NCI-H128 (cell line): ENCODE measurements at regions not wholly inside any gene's neighbourhood (a gene's known extent, or its start where the extent isn't known, plus 50 kb on each side); places are given as distances from the start of the nearest gene placed in this dataset.
"Not testable (repeated sequence)": the region's sequence is repeated elsewhere in the genome, so short reads cannot be mapped to it uniquely, and the experiment has no call there.

Experiments used
- DNase-seq: peaks from one replicate; lab custom pipeline; 2025; ENCODE audit not compliant: unreplicated experiment; lab: John Stamatoyannopoulos, UW

DNA sequence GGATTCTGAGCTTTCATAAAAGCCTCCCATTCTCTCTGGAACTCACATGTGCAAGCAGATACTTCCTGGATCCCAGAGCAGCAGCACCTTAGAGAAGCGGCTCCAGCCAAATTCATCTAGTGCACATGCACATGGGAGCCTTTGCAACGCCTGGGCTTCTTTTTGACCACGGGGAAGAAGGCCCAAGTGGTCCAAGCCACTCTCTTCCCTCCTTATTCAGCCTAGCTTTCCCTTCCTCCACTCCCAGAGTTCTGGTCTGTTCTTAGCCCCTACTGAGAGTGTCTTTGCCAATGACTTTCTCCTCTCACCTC lies 118.7 kb downstream of the ZNF365 start:
- no peak for DNase-seq

DNA sequence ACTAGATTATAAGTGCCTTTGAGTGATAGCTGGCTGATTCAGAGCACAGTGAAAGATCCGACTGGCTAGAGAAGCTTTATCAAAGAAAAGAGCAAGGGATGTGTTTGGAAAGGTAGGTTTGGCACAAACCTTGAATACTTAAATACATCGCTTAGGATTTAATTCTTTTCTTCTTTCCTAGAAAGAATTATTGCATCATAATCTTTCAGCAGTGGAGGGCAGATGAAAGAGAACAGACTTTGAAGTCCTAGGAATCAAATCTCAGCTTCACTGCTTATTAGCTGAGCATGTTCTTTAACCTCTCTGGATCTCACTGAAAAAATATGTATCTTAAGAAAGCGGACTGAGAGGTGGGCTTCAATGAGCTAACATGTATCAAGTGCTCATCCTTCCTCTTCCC lies 122.8 kb downstream of the ZNF365 start:
- DNase-seq = no peak

DNA sequence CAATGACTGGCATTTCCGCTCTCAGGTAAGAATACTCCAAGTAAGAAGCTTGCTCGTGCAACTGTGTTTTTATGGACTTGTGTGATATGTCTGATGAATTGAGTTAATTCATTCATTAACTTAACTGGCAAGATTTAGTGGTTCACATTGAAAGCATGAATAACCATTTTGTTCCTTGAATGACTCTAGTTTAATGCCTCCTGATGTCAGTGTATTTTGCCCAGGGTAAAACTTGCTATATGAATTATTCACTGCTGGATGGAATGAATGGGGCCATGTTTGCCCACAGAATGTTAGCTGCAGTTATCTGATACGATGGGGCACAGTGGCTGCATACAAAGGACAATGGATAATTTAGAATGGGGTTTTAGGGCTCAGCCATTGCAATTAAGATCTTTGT lies 124.1 kb downstream of the ZNF365 start:
- DNase-seq = no peak

DNA sequence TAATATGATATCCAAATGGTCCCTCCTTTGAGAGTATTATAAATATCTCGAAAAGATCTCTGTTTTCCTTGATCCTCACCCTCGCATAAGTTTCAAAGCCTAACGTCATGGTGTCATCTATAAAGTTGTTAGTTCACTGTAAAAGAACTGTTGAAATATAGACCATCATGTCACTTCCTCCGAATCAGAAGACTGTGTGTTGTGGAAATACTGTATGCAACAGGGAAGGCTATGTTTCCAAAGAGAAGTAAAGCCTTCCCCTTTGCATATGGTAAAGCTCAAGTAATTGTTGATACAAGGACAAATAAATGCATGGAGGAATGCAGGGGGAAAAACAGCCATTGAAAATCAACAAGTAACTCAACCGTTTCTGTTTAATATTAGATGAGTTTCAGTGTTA lies 125.9 kb downstream of the ZNF365 start:
- DNase-seq = not testable (repeated sequence)

DNA sequence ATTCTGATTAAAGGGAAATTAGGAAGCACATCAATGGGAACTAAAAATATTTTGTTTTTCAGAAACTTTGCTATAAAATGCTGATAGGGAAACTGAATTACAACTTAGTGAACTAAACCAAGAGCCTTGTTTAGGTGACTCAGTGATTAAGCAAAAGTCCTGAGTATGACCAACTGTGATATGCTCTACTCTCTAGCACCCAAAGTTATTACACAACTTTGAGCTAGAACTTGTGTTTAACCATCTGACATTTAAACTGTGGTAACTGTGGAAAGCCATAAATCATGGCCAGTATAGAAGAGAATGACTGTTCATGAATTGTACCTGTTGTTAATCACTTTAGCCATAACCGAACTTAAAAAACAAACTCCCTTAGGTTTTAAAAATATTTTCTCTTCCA lies 127.4 kb downstream of the ZNF365 start:
- DNase-seq = no peak

DNA sequence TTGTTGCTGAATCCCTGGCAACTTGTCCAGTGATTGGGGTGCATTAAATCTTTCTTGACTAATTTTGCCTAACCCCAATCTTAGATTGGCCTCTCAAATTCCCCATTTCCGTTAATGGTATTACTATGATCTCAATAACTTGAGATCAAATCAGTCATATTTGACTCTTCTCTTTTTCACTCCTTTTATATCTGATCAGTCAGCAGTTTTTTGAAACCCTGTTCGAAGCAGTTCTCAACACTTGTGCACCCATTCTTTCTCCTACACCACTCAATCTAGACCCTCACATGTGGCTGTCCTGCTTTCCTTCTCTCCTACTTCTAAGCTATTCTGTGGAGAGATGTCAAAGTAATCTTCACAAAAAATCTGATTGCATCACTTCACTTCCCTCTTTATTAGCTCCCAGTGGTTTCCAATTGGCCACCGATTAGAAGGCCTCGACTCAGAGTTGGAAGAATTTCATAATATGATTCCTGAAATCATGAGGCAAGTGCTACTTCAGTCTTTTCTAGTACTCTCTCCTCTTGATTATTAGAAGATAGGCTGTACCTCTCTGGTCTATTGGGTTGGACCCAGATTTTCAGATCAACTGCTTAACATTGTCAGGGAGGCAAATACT lies 128.9 kb downstream of the ZNF365 start:
- no peak for DNase-seq

DNA sequence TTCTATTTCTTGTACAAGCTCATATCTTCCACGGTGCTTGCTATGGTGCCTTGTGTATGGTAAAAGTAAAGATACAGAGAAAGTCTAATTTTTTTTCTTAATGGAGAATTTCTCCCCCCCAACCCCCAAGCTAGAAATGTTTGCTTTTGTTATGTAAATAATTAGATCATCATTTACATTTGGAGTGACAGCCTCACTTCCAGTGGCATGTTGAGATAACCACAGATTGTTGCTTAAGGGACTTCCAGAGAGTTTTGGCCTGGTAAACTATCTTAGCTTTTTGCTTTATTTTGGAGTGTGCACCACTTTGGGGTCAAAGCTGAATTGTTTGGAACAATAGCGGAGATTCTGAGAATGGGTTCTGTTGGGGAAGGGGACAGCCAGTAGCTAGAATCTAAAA lies 129.7 kb downstream of the ZNF365 start:
- DNase-seq = no peak

DNA sequence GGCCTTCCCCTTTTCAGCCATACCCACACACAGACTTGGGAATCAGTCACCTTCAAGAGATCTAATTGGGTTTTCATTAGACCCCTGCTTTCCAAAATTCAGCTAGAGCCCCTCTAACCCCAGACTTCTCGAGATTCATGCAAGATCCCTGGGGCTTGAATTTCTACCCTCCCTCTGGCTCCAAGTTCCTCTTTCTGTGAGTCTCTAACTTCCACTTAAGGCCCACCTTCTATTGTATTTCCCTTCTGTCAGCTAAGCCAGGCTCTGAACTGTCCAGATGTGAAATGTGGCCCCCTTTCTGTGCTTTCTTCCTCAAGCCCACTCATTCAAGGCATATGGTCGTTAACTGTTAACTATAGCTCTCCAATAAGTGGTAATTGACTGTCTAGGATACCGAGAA lies 132.2 kb downstream of the ZNF365 start:
- no peak for DNase-seq

DNA sequence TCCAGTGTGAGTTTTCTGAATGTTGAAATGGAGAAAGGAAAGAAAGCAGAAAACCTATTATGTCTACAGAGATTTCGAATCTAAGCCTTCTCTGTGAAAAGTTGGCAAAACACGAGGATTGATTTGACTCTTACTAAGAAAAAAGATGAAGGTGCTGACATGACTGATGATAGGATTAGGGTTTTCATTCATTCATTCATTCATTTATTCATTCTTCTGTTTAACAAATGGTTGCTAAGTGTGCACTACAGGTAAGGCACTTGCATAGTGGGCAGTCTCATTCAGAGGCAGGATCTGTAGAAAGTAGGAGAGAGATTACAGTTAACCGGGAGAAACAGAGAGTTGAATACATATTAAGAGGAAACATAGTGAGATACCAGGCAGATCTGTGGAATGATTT lies 137.1 kb downstream of the ZNF365 start:
- DNase-seq = no peak

DNA sequence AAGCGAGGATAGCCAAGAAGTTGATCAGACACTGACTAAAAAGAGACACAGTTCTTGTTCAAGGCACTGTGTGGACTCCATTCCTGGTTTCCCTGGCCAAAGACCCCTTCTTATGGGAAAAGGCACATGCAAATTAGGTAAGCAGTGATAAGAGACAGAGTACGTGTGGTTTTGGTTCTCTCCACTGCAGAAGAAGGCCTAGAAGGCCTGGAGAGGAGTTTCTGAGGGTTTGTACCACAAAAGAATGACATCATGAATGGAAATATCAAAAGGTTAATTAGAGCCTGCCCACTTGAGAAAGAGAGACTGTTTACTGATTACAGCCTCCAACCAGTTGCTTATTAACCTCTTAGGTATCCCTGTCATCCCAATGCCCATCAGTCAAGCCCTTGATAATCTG lies 137.5 kb downstream of the ZNF365 start:
- no peak for DNase-seq

DNA sequence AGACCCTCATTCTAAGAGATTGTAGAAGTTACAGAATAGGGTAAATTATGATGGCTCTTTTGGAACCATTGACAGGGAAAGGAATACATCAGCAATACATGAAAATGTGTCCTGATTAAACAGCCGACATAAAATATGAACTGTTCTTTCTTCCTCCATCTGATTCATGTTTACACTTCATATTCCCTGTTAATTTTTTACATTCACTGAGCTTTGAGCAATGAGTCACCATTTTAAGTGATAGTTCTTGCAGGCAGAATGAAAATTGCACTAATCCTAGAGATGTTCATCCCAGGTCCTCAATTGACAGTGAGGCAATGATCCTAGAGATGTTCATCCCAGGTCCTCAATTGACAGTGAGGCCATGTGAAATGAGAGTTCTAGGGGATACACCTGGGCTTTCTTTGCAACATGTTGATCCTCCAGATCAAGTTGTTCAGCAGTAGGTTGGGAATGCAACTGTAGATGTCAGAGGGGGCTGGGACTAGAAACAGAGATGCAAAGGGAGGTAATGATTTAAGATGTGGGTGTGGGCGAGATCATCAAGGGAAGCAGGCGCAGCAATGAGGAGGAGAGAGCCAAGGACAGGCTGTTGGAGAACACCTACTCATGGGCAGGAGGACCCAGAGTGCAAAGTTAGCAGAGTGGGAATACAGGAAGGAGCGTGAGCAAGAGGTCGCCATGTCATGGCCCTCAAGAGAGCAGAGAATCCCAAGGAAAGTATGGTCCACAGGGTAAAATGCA lies 138.7 kb downstream of the ZNF365 start:
- no peak for DNase-seq

DNA sequence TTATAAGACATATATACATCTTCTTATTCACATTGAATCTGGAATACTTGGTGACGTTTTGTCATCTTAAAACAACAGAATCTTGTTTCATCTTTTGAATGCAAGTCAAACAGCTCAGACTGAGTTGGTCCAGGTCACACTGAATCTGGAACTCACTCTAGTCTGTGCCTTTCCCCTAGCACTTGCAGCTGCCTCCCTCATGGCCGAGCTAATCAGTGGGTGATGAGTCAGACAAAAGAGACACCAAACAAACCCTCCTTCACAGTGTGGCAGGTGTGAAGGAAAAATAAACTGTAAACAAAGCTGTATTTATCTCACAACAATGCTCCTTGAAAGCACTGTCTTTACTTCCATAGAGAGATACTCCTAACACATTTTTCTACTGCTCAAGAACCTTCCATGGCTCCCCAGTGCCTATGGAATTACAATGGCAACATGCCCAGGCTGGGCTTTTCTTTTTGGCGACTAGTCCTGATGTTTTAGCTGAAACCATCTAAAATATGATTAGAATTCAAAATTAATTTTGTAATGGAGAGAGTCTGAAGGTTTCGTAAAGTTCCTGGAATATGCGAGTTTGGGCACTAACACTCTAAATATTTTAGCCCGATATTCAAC lies 140.0 kb downstream of the ZNF365 start:
- DNase-seq = no peak

DNA sequence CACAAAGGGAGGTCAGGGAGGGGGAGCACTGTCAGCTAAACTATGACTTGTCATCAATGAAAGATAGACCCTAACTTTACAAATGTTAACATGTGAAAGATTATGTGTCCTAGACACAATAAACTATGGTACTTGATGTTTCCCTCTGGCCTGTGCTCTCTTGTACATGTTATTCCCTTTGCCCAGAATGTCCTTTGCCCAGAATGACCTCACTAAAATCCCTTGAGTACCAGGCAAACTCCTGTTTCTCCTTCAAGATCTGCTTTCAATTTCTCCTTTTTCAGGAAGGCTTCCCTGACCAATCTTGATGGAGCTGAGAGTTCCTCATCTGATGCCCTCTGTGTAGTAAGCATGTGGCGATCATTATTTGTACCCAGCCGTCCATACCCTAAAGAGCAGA lies 143.1 kb downstream of the ZNF365 start:
- no peak for DNase-seq

DNA sequence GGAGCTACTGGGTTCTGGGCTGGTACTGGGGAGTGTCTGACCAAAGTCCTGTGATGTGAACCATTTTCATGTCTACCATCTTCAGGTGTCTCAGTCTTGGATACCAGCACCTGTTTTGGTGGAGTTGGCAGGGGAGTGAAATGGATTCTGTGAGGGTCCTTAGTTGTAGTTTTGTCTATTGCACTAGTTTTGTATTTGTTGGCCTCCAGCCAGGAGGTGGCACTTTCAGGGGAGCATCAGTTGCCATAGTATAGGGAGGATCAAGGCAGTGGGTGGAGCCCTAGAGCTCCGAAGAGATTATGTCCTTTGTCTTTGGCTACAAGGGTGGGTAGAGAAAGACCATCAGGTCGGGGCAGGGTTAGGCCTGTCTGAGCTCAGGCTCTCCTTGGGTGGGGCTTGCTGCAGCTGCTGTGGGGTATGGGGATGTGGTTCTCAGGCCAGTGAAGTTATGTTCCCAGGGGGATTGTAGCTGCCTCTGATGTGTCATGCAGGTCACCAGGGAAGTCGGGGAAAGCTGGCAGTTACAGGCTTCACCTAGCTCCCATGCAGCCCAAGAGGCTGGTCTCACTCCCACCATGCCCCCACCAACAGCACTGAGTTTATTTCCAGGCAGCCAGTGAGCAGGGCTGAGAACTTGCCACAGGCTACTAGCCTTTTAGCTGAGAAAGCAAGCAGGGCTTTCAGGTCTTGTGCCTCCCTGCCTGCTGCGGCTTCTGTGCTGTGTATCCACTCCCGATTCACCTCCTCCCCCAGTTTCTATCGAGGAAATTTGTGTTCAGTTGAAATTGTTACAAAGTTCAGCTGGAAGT lies 153.1 kb downstream of the ZNF365 start:
- no peak for DNase-seq

DNA sequence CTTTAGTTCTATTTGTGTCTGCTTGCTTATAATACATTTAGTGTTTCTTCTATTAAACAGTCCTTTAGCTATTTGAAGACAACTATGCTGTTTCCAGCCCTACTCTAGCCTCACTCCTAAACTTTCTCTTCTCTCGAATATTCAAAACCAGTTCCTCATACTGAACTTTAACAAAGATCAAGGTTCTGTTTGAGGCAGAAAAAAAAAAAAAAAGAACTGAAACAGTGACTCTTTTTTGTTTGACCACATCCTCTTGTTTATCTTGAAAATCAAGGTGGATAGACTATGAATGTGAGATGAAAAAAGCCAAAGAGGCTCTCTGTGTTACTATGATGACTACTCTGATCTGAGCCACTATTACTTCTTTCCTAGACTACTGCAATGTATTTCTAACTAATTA lies 154.3 kb downstream of the ZNF365 start:
- no peak for DNase-seq

DNA sequence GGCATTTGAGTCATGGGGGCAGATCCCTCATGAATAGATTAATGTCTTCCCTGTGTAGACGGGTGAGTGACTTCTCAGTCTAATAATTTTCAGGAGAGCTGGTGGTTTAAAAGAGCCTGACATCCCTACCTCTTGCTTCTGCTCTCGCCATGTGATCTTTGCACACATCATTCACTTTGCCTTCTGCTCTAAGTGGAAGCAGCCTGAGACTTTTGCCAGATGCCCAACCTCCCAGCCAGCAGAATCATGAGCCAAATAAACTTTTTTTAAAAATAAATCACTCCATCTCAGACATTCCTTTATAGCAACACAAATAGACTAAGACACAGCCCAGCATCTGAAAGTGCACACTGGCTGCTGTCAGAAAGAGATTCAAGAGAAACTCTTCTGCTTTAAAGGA lies 155.2 kb downstream of the ZNF365 start:
- no peak for DNase-seq

DNA sequence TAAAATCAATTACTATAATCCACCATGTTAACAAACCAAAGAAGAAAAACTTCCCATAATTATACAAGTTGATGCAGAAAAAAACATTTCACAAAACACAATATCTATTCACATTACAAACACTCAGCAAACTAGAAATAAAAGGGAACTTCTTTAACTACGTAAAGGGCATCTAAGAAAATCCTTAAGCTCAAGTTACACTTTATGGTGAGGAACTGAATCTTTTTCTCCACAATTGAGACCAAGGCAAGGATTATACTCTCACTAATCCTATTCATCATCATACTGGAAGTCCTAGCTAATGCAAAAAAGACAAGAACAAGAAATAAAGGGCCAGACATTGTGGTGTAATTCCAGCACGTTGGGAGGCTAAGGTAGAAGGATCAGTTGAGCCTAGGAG lies 159.9 kb downstream of the ZNF365 start:
- DNase-seq = no peak

DNA sequence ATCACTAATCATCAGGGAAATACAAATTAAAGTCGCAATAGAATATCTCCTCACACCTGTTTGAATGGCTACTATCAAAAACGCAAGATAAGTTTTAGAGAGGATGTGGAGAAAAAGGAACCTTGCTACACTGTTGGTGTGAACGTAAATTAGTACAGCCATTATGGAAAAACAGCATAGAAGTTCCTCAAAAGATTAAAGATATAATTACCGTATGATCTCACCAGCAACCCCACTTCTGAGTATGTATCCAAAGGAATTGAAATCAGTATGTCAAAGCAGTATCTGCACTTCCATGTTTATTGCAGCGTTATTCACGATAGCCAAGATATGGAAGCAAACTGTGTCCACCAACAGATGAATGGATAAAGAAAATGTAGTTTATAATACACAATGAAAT lies 164.4 kb downstream of the ZNF365 start:
- DNase-seq = no peak

DNA sequence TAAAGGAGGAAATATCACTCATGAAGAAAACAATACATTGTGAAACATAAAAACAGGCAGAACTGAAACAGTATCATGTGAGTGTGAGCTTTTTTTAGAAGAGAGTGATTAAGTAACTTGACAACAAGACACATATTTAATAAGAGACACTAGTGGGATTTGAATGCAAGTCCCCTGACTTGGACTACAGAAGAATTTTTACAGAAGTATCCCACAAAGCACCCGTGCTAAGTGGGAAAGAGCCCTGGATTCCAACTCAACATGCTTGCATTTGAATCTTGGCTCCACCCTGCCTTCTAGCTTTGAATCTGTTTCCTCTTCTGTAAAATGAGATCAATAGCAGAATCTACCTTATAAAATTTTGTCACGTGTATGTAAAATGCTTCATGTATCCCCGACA lies 166.2 kb downstream of the ZNF365 start:
- no peak for DNase-seq

DNA sequence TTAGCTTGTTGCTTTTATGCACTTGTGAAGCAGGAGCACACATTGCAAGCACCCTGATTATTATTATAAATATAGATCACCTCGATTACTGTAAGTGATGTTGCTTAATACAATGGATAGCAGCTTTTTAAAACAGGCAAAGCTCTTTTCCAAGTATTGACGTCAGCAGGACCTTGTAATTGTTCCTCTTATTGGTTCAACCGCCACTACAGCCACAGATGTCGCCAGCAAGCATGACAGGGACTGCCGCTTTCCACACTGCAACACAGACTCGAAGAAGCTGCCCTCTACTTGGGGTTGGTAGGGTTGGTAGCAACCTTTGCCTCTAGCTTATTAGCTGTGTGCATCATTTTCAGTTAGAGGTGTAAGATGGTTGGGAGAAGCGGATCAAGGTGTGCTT lies 167.6 kb downstream of the ZNF365 start:
- DNase-seq = no peak

DNA sequence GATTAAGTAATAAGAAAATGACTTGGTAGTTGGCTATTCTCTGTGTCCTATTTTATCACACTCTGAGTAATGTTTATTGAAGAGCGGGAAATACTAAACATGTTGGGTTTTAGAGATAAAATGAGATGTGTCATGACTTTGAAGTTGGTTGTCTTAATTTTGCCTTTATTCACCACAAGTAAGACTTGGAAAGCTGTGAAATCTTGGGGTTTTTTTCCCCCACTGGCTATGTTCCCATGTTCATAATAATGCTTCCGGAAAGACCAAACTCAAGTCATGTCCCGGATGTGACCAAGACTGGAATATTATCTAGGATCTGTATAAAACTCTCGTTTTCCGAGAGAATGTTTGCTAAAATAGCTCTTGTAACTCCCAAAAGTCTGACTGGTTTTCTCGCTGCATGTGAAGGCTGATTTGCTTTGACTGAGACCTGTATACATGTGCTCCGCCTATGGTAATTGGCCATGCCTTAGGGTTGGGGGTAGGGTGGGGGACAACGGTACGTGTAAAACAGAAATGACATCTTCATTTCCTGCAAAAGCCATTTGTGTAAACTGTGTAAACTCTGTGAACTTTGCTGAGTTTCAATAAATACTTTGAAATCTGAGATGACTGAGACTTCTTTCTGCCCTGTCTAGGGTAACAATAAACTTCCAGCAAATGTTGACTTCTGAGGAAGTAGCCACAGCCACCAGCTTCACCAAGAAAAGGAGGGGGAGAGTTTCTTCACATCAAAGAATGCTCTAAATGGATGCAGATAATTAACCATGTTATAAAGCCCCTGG lies 169.6 kb downstream of the ZNF365 start:
- no peak for DNase-seq
